H1 (cell line): ENCODE measurements at regions not wholly inside any gene's neighbourhood (a gene's known extent, or its start where the extent isn't known, plus 50 kb on each side); places are given as distances from the start of the nearest gene placed in this dataset.

Experiments
- CTCF ChIA-PET: fragments of 300-600 bp; sonication (Branson Sonifier 250); formaldehyde crosslinking; loops from one replicate; lab custom pipeline; 2021; ENCODE audit not compliant: partially characterized antibody; lab: Charles Lee
- POLR2A ChIA-PET: fragments of 300-600 bp; sonication (Branson Sonifier 250); formaldehyde crosslinking; loops from one replicate; lab custom pipeline; 2021; ENCODE audit warnings: inconsistent platforms; ENCODE audit not compliant: partially characterized antibody; lab: Charles Lee
- DNase-seq, 2 experiments: peaks; one replicate each; pipeline versions ENCODE4 v3.0.0 to v3.0.0-alpha.2; 2010 to 2022; ENCODE audit warnings: low spot score in 2 of 2, low read depth in 1 of 2, mixed read lengths in 1 of 2
- FAIRE-seq: peaks from 2 replicates; lab custom pipeline; 2011; peaks lifted over from hg19 to GRCh38; lab: Jason Lieb, UNC
- H2AFZ ChIP-seq: 2 replicates; pipeline ENCODE4 v1.8.1; 2012; ENCODE audit warnings: low read length, inconsistent platforms
- H2AK5ac ChIP-seq: 2 replicates; pipeline ENCODE4 v1.6.1; 2013; ENCODE audit warnings: low read depth, low read length
- H2BK120ac ChIP-seq: replicated peaks from 2 replicates; pipeline ENCODE3; 2013; ENCODE audit warnings: low read depth, low read length, inconsistent platforms
- H2BK12ac ChIP-seq: 2 replicates; pipeline ENCODE4 v1.6.1; 2013; ENCODE audit warnings: low read depth, low read length
- H2BK15ac ChIP-seq: 2 replicates; pipeline ENCODE4 v1.6.1; 2013; ENCODE audit warnings: low read length
- H2BK20ac ChIP-seq: 2 replicates; pipeline ENCODE4 v1.6.1; 2013; ENCODE audit warnings: low read length
- H2BK5ac ChIP-seq: 2 replicates; pipeline ENCODE4 v1.6.1; 2013; ENCODE audit warnings: low read depth, low read length
- H3K14ac ChIP-seq: 2 replicates; pipeline ENCODE4 v1.6.1; 2013; ENCODE audit warnings: inconsistent platforms; ENCODE audit not compliant: insufficient read length
- H3K18ac ChIP-seq: 2 replicates; pipeline ENCODE4 v1.6.1; 2013; ENCODE audit warnings: low read length; ENCODE audit errors: extremely low read depth
- H3K23ac ChIP-seq: 2 replicates; pipeline ENCODE4 v1.6.1; 2013; ENCODE audit warnings: inconsistent platforms; ENCODE audit not compliant: insufficient read length
- H3K23me2 ChIP-seq: 2 replicates; pipeline ENCODE4 v1.6.1; 2013; ENCODE audit warnings: low read depth, low read length
- H3K27ac ChIP-seq: 2 replicates; pipeline ENCODE4 v1.6.1; 2011; ENCODE audit warnings: low read depth, low read length, inconsistent platforms
- H3K27me3 ChIP-seq, 4 experiments: replicated peaks in 1 of 4; 1 replicate in 1 of 4; 2 replicates in 3 of 4; pipeline versions ENCODE4 v1.6.1 to v1.8.1; 2011 to 2013; ENCODE audit warnings: low read length in 3 of 4, mild to moderate bottlenecking in 3 of 4, inconsistent platforms in 2 of 4, mixed read lengths in 2 of 4, moderate library complexity in 1 of 4; ENCODE audit not compliant: control insufficient read depth in 3 of 4, insufficient read depth in 3 of 4; ENCODE audit errors: extremely low read depth in 1 of 4
- H3K36me3 ChIP-seq, 4 experiments: 2 replicates each; pipeline versions ENCODE4 v1.6.1 to v1.8.1; 2011 to 2013; ENCODE audit warnings: mild to moderate bottlenecking in 4 of 4, low read length in 3 of 4, moderate library complexity in 2 of 4, control low read depth in 1 of 4, inconsistent platforms in 1 of 4; ENCODE audit not compliant: insufficient read depth in 4 of 4, control insufficient read depth in 2 of 4
- H3K4ac ChIP-seq: replicated peaks from 2 replicates; pipeline ENCODE3; 2013; ENCODE audit warnings: low read length, low read depth, mixed read lengths, inconsistent platforms; ENCODE audit not compliant: insufficient read length
- H3K4me1 ChIP-seq, 4 experiments: replicated peaks in 1 of 4; 1 replicate in 1 of 4; 2 replicates in 3 of 4; pipeline versions ENCODE4 v1.6.1 to v1.8.1; 2011 to 2013; ENCODE audit warnings: low read length in 3 of 4, inconsistent platforms in 2 of 4, mixed read lengths in 1 of 4; ENCODE audit not compliant: insufficient read depth in 4 of 4, control insufficient read depth in 3 of 4
- H3K4me2 ChIP-seq, 2 experiments: 2 replicates each; pipeline versions ENCODE4 v1.6.1 to v1.8.1; 2011 to 2013; ENCODE audit warnings: low read depth in 2 of 2, low read length in 2 of 2, control low read depth in 1 of 2, inconsistent platforms in 1 of 2, mild to moderate bottlenecking in 1 of 2; ENCODE audit not compliant: insufficient read depth in 1 of 2
- H3K4me3 ChIP-seq, 4 experiments: fragments of 200-600, 300-600 bp in 1 of 4; sonication (generic), shearing (Covaris generic), sonication (Bioruptor Twin) in 1 of 4; 2 replicates each; pipeline versions ENCODE4 v1.5.1 to v1.8.1; 2011 to 2016; ENCODE audit warnings: low read length in 4 of 4, low read depth in 3 of 4, control low read depth in 2 of 4, inconsistent platforms in 2 of 4, mild to moderate bottlenecking in 2 of 4, mixed read lengths in 1 of 4, moderate library complexity in 1 of 4; ENCODE audit not compliant: insufficient read depth in 2 of 4; ENCODE audit errors: extremely low read depth in 1 of 4
- H3K56ac ChIP-seq: replicated peaks from 2 replicates; pipeline ENCODE3; 2013; ENCODE audit warnings: low read depth, mild to moderate bottlenecking, mixed read lengths, low read length, inconsistent platforms; ENCODE audit not compliant: insufficient read length
- H3K79me1 ChIP-seq: 2 replicates; pipeline ENCODE4 v1.6.1; 2013; ENCODE audit warnings: low read depth, low read length, control low read depth
- H3K79me2 ChIP-seq, 2 experiments: 2 replicates each; pipeline versions ENCODE4 v1.6.1 to v1.8.1; 2012 to 2013; ENCODE audit warnings: low read length in 2 of 2, mild to moderate bottlenecking in 2 of 2, inconsistent platforms in 1 of 2; ENCODE audit not compliant: insufficient read depth in 2 of 2, control insufficient read depth in 1 of 2
- H3K9ac ChIP-seq, 4 experiments: replicated peaks in 1 of 4; 1 replicate in 1 of 4; 2 replicates in 3 of 4; pipeline versions ENCODE4 v1.6.1 to v1.8.1; 2011 to 2013; ENCODE audit warnings: low read depth in 3 of 4, low read length in 3 of 4, control low read depth in 2 of 4, mild to moderate bottlenecking in 2 of 4, moderate library complexity in 2 of 4, inconsistent platforms in 1 of 4; ENCODE audit errors: extremely low read depth in 1 of 4
- H3K9me3 ChIP-seq, 2 experiments: 2 replicates each; pipeline versions ENCODE4 v1.6.1 to v1.8.1; 2012 to 2013; ENCODE audit warnings: mild to moderate bottlenecking in 2 of 2, moderate library complexity in 2 of 2, control low read depth in 1 of 2, inconsistent platforms in 1 of 2, low read depth in 1 of 2, low read length in 1 of 2, mixed read lengths in 1 of 2; ENCODE audit not compliant: insufficient read depth in 2 of 2
- H4K20me1 ChIP-seq, 2 experiments: replicated peaks in 1 of 2; 2 replicates each; pipeline versions ENCODE3 to v1.8.1; 2011 to 2013; ENCODE audit warnings: inconsistent platforms in 2 of 2, low read length in 2 of 2, mild to moderate bottlenecking in 1 of 2; ENCODE audit not compliant: insufficient read depth in 2 of 2, control insufficient read depth in 1 of 2
- H4K5ac ChIP-seq: 2 replicates; pipeline ENCODE4 v1.6.1; 2013; ENCODE audit warnings: low read length, low read depth, mixed read lengths, inconsistent platforms; ENCODE audit not compliant: insufficient read length
- H4K8ac ChIP-seq: 2 replicates; pipeline ENCODE4 v1.8.0; 2013; ENCODE audit warnings: mild to moderate bottlenecking, moderate library complexity, low read length, inconsistent platforms; ENCODE audit not compliant: insufficient read depth; ENCODE audit errors: extremely low read depth
- H4K91ac ChIP-seq: replicated peaks from 2 replicates; pipeline ENCODE3; 2013; ENCODE audit warnings: low read length, mixed read lengths, inconsistent platforms; ENCODE audit not compliant: insufficient read length
- CTBP2 ChIP-seq: IDR thresholded peaks from 2 replicates; pipeline ENCODE4 v1.7.0; 2011; ENCODE audit warnings: borderline replicate concordance, mild to moderate bottlenecking, moderate library complexity, mixed read lengths, low read length; ENCODE audit not compliant: insufficient read depth, insufficient read length
- GABPA ChIP-seq: IDR thresholded peaks from 2 replicates; pipeline ENCODE4 v1.6.1; 2011; ENCODE audit warnings: mild to moderate bottlenecking, low read length, moderate library complexity, borderline replicate concordance; ENCODE audit not compliant: insufficient read depth
- GTF2F1 ChIP-seq: IDR thresholded peaks from 2 replicates; pipeline ENCODE4 v1.6.1; 2012; ENCODE audit warnings: low read depth, low read length, improper control_type of control experiment, borderline replicate concordance
- MAFK ChIP-seq: IDR thresholded peaks from 2 replicates; pipeline ENCODE4 v1.6.1; 2012; ENCODE audit warnings: low read depth, mild to moderate bottlenecking, improper control_type of control experiment, low read length
- POLR2A ChIP-seq, 2 experiments: IDR thresholded peaks; 1 replicate in 1 of 2; 2 replicates in 1 of 2; pipeline ENCODE4 v1.6.1; 2011; ENCODE audit warnings: low read depth in 2 of 2, low read length in 2 of 2, mild to moderate bottlenecking in 2 of 2; ENCODE audit errors: control extremely low read depth in 1 of 2
- POU5F1 ChIP-seq: IDR thresholded peaks from 2 replicates; pipeline ENCODE4 v1.6.1; 2011; ENCODE audit warnings: low read depth, mild to moderate bottlenecking, low read length, moderate library complexity
- SIX5 ChIP-seq: IDR thresholded peaks from 2 replicates; pipeline ENCODE4 v1.6.1; 2011; ENCODE audit warnings: mild to moderate bottlenecking, low read depth, low read length
- TAF7 ChIP-seq: optimal IDR thresholded peaks from 2 replicates; pipeline ENCODE3; 2011; ENCODE audit warnings: low read depth, mild to moderate bottlenecking, inconsistent platforms, low read length, moderate library complexity, borderline replicate concordance
- ZNF274 ChIP-seq: IDR thresholded peaks from 2 replicates; pipeline ENCODE4 v1.7.0; 2012; ENCODE audit warnings: low read length, borderline replicate concordance; ENCODE audit errors: extremely low read depth
- WGBS, 2 experiments: shearing (Covaris generic) in 1 of 2; methylation state at CpG; one replicate each; pipeline versions ENCODE4 v1.1.6 to v1.1.7; 2013 to 2015; ENCODE audit warnings: low lambda C conversion rate in 2 of 2, mixed read lengths in 2 of 2, inconsistent platforms in 1 of 2, low coverage in 1 of 2, missing lambda C conversion rate in 1 of 2; ENCODE audit not compliant: insufficient replicate concordance in 2 of 2, insufficient coverage in 1 of 2, insufficient read length in 1 of 2; ENCODE audit errors: extremely low coverage in 1 of 2, missing lambda C conversion rate in 1 of 2; 5-methylcytosine and 5-hydroxymethylcytosine counted together
- TF ChIP-seq, protein P1 (sequence below): IDR thresholded peaks from 2 replicates; pipeline ENCODE4 v1.6.1; 2012; ENCODE audit warnings: inconsistent platforms
- TF ChIP-seq, protein P2 (sequence below): IDR thresholded peaks from 2 replicates; pipeline ENCODE4 v1.6.1; 2012; ENCODE audit warnings: low read length, inconsistent platforms
- TF ChIP-seq, protein P3 (sequence below): IDR thresholded peaks from 2 replicates; pipeline ENCODE4 v1.6.1; 2011; ENCODE audit warnings: low read length, improper control_type of control experiment

DNA sequence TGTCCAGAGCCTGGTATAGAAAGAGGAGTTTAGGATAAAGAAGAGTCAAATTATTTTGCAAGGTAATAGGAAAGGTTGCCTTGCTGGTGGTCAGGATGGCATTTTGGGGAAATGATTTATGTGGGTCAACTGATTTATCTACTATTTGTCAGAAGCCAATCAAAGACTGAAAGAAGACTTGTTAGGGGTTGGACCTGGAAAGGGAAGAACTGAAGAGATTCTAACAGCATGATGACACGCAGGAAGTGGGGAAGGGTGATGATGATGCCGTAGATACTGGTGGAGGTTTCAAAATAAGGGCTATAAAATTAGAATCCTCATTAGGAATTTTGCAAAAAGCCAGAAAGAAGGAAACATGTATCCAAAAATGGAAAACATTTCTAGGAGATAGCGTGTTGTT lies 60.7 kb upstream of the FGF14 start:
- no peaks in the 10 kb centered on the region for H3K4me1 ChIP-seq
- no peak overlapping the region for H2BK15ac ChIP-seq
- H2AFZ ChIP-seq, result no peak overlapping the region
- H3K4me2 ChIP-seq, result no peak overlapping the region
- no peaks in the 10 kb centered on the region for H3K79me1 ChIP-seq
- 86% methylated on average over 3 of the region's 3 CpGs; no CpG with 5 or more reads in 1 of the 2 experiments for WGBS, 2 experiments
- H3K23ac ChIP-seq, result no peak overlapping the region
- no peak overlapping the region for H3K4me3 ChIP-seq
- ChIA-PET POLR2A (no interaction called here), CTCF (no interaction called here)
- H2AK5ac ChIP-seq, result no peak overlapping the region
- no peaks in the 10 kb centered on the region for H3K23me2 ChIP-seq
- no peak overlapping the region for H3K18ac ChIP-seq
- H2BK120ac ChIP-seq, result no peak overlapping the region
- no peaks in the 10 kb centered on the region for H3K79me2 ChIP-seq
- H3K36me3 ChIP-seq, result no peaks in the 10 kb centered on the region
- no peak overlapping the region for H3K9ac ChIP-seq
- no peak overlapping the region for H3K4ac ChIP-seq
- no peak for DNase-seq
- H3K27ac ChIP-seq, result no peak overlapping the region
- no peak overlapping the region for H2BK20ac ChIP-seq
- no peak for FAIRE-seq
- no peaks in the 10 kb centered on the region for H3K27me3 ChIP-seq
- H3K56ac ChIP-seq, result no peak overlapping the region
- H4K8ac ChIP-seq, result no peak overlapping the region
- H2BK12ac ChIP-seq, result no peak overlapping the region
- H3K9me3 ChIP-seq, result no peaks in the 10 kb centered on the region
- H4K91ac ChIP-seq, result no peak overlapping the region
- no peak overlapping the region for H4K5ac ChIP-seq
- H2BK5ac ChIP-seq, result no peak overlapping the region
- H3K14ac ChIP-seq, result no peak overlapping the region
- no peaks in the 10 kb centered on the region for H4K20me1 ChIP-seq
- no peak for TF ChIP-seq GTF2F1
- TF ChIP-seq, protein P1, sequence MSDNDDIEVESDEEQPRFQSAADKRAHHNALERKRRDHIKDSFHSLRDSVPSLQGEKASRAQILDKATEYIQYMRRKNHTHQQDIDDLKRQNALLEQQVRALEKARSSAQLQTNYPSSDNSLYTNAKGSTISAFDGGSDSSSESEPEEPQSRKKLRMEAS, result no peak
- TF ChIP-seq SIX5, result no peak
- TF ChIP-seq, protein P2, sequence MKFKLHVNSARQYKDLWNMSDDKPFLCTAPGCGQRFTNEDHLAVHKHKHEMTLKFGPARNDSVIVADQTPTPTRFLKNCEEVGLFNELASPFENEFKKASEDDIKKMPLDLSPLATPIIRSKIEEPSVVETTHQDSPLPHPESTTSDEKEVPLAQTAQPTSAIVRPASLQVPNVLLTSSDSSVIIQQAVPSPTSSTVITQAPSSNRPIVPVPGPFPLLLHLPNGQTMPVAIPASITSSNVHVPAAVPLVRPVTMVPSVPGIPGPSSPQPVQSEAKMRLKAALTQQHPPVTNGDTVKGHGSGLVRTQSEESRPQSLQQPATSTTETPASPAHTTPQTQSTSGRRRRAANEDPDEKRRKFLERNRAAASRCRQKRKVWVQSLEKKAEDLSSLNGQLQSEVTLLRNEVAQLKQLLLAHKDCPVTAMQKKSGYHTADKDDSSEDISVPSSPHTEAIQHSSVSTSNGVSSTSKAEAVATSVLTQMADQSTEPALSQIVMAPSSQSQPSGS, result no peak
- no peak for TF ChIP-seq GABPA
- TF ChIP-seq POU5F1, result no peak
- TF ChIP-seq, protein P3, sequence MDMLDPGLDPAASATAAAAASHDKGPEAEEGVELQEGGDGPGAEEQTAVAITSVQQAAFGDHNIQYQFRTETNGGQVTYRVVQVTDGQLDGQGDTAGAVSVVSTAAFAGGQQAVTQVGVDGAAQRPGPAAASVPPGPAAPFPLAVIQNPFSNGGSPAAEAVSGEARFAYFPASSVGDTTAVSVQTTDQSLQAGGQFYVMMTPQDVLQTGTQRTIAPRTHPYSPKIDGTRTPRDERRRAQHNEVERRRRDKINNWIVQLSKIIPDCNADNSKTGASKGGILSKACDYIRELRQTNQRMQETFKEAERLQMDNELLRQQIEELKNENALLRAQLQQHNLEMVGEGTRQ, result no peak
- TF ChIP-seq TAF7, result no peak
- TF ChIP-seq MAFK, result no peak
- no peak for TF ChIP-seq CTBP2
- TF ChIP-seq ZNF274, result no peak
- TF ChIP-seq POLR2A (IDR thresholded peaks at IDR 0.05; ENCODE audit: control extremely low read depth in 1 of 2, low read depth in 2 of 2, low read length in 2 of 2), result no peak
